Liver (tissue), 3 donors: ENCODE measurements at regions not wholly inside any gene's neighbourhood (a gene's known extent, or its start where the extent isn't known, plus 50 kb on each side); places are given as distances from the start of the nearest gene placed in this dataset.

Experiments
- EGR1 ChIP-seq, 2 donors: IDR thresholded peaks; 2 replicates each; pipeline ENCODE4 v1.6.1; 2016 to 2018; ENCODE audit warnings: antibody characterized with exemption in 2 of 2, low read depth in 2 of 2
- RXRA ChIP-seq, 2 donors: IDR thresholded peaks; 2 replicates each; pipeline ENCODE4 v1.6.1; 2017 to 2018; ENCODE audit warnings: antibody characterized with exemption in 2 of 2, mild to moderate bottlenecking in 1 of 2
- SP1 ChIP-seq: IDR thresholded peaks from 2 replicates; pipeline ENCODE4 v1.6.1; 2018; ENCODE audit warnings: antibody characterized with exemption, mild to moderate bottlenecking
- TF ChIP-seq, protein P1 (sequence below): fragments of 150-350 bp; IDR thresholded peaks from 2 replicates; pipeline ENCODE4 v1.5.1; 2017; ENCODE audit warnings: improper control_type of control experiment, low read depth, low read length; ENCODE audit not compliant: missing input control
- donor health status: healthy.
- donor health status: healthy.

DNA sequence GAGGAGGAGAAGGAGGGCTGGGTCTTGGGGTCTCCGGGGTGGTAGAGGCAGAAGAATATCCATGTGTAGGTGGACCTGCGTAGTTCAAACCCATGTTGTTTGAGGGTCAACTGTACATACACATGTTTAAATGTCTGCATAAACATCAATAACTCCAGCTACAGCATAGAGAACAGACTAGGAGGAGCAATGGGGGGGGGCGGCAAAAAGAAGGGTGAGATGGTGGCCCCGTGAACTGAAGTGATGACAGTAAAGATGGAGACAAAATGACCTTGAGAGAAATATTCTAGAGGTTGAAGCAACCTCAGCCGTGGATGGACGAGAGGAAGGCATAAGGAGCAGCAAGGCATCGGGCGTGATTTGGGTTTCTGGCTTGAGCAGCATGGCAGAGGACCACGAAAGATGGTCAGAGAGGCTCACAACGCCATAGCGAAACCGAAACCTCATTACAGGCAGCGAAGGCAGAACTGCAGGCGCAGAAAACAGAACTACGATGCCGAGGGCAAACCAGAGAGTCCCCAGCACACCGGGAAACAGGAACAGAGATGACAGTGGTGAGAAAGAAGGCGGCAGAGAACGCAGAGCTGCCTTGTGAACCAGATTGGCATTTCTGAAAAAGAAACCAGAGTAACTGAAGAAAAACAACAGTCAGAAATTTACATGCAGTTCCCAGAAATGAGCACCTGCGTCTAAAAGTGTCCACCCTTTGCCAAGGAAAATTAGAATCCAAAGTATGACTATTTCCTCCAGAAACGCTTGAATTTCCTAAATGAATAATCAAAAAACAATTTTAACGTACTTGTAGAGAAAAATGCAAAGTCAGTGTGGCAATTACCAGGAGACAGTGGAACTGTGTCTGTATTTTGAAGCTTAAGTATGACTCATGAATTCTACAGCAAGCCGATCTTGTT, 50.3 kb upstream of the ENPP6 start:
- TF ChIP-seq SP1, result peak; percentile 35
- no peak for TF ChIP-seq EGR1 (IDR thresholded peaks at IDR 0.05; ENCODE audit: low read depth in 2 of 2)
- TF ChIP-seq, protein P1, sequence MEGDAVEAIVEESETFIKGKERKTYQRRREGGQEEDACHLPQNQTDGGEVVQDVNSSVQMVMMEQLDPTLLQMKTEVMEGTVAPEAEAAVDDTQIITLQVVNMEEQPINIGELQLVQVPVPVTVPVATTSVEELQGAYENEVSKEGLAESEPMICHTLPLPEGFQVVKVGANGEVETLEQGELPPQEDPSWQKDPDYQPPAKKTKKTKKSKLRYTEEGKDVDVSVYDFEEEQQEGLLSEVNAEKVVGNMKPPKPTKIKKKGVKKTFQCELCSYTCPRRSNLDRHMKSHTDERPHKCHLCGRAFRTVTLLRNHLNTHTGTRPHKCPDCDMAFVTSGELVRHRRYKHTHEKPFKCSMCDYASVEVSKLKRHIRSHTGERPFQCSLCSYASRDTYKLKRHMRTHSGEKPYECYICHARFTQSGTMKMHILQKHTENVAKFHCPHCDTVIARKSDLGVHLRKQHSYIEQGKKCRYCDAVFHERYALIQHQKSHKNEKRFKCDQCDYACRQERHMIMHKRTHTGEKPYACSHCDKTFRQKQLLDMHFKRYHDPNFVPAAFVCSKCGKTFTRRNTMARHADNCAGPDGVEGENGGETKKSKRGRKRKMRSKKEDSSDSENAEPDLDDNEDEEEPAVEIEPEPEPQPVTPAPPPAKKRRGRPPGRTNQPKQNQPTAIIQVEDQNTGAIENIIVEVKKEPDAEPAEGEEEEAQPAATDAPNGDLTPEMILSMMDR, result no peak
- TF ChIP-seq RXRA (IDR thresholded peaks at IDR 0.05), result no peak
